Left ventricle myocardium superior (tissue), 1 donor: ENCODE measurements at regions not wholly inside any gene's neighbourhood (a gene's known extent, or its start where the extent isn't known, plus 50 kb on each side); places are given as distances from the start of the nearest gene placed in this dataset.

ENCODE experiments used
- ATAC-seq: fragments of 200-7000 bp; cut with Tn5 transposase; one replicate; pipeline ENCODE4 v1.9.1; 2020; ENCODE audit warnings: mild to moderate bottlenecking, moderate library complexity
- DNase-seq: peaks from one replicate; pipeline ENCODE4 v3.0.0-alpha.2; 2020
- intact Hi-C: fragments of 100-400 bp; cut with micrococcal nuclease; formaldehyde crosslinking; loops from one replicate; pipeline ENCODE4 v1.11.0; 2022
- donor health status: DM: no; HTN: yes; CAD: no; lungs with severe emphysema.

GRCh38 chr10:44473146-44473545 lies 88.2 kb upstream of the CXCL12 start:
- intact Hi-C loops: no loop called here
- DNase-seq: no peak
- no peak for ATAC-seq

GRCh38 chr10:44476409-44477045 lies 91.6 kb upstream of the CXCL12 start:
- ATAC-seq: no peak
- intact Hi-C loops: no loop called here

GRCh38 chr10:44477046-44477425 lies 92.1 kb upstream of the CXCL12 start:
- DNase-seq (no peak), ATAC-seq (peak; percentile 42)
- intact Hi-C loops: no loop called here

More at GRCh38 chr10:44476409-44477045, 91.6 kb upstream of the CXCL12 start:
- DNase-seq: no peak

DNA sequence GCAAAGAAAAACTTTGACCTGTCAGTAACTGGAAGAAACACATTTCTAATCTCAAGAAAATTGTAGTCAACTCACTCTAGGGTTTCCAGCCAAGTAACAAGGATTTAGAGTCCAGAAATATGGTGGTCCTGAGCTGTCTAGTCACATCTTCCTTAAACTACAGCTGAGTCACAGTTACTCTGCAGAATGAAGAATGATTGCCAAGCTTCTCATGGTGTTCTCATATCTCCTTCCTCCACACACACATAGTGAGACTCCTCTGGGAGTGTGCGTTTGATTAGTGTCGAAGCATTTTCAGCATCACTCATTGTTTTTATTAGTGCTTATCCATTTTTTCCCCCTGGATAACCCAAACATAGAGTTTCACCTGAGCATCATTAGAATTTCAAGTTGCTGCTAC lies 93.1 kb upstream of the CXCL12 start:
- intact Hi-C loops: no loop called here
- peak; percentile 66 for ATAC-seq
- no peak for DNase-seq

DNA sequence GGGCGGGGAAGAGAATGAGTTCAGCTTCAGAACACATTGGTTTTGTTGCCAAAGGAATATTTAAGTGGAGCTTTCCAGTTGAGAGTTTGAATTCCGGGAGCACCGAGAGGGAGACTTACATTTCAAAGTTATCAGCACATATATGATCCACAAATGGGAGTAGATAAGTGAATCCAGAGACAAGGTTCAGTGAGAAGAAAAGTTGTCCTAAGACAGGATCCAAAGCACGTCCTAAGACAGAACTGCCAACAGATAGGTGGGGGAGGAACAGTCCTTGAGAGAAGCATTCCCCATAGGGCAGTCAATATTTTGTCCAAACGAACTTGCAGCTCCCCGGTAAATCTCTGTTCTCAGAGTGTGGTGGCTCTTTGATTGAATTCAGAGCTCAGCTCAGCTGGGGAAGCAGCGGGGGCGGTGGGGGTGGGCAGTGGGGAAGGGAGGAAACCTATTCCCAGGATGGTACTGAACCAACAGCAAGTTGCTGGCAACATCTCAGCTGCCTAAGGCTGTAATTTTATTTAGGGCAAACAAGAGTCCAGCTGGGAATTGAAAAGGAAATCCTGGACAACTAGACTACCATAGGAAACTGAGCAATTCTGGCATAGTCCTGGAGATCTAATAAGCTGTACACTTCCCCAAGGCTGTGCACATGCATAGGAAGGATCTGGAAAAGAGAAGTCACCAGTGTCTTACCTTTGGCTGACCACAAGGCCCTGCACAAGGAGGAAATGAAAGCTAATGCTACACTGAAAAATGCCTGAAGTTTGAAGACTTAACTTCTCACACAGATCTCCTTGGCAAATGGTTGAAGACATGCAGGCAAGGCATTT lies 94.2 kb upstream of the CXCL12 start:
- intact Hi-C loops: no loop called here
- no peak for DNase-seq
- ATAC-seq: peak; percentile 84

DNA sequence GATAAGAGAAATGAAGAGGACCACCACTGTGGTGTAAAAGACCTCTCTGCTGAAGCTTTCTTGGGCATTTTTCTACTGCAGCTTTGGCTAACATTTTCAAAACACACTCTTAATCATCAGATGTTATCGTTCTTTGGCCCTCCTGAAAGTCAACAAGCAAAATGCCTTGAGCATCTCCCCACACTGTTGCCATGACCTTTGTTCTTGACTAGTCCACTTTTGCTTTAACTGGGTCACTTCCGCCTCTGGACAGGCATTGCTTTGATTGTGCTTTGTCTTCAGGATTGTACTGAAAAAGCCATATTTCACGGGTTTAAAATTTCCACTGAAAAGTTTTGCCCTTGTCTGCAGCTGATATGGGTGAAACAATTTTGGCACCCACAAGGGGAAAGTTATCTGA lies 107.8 kb upstream of the CXCL12 start:
- no peak for ATAC-seq
- DNase-seq: no peak
- intact Hi-C loops: no loop called here

DNA sequence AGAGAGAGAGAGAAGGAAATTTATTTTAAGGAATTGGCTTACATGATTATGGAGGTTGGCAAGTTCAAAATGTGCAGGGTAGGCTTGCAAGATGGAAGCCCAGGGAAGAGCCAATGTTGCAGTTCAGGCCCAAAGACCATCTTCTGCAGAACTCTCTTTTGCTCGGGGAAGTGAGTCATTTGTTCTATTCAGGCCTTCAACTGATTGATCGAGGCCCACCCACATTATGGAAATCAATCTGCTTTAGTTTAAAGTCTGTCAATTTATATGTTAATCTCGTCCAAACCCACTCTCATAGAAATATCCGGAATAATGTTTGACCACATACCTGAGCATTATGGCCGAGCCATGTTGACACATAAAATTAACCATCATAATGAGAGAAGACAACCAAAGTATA lies 113.3 kb upstream of the CXCL12 start:
- no peak for ATAC-seq
- DNase-seq: no peak
- intact Hi-C loops: no loop called here

DNA sequence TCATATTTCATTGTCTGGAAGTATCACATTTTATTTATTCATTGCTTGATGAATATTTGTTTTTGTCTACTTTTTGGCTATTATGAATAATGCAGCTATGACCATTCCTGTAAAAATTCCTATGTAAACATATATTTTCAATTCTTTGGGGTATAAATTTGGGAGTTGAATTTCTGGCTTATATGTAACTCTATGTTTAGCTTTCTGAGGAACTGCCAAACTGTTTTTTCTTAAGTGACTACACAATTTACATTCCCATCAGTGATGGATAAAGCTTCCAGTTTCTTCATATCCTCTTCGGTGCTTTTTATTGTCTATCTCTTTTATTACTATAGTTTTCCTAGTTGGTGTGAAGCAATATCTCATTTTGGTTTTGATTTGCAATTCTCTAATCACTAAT lies 115.6 kb upstream of the CXCL12 start:
- intact Hi-C loops: no loop called here
- ATAC-seq (no peak), DNase-seq (no peak)

GRCh38 chr10:44506386-44506785 lies 121.5 kb upstream of the CXCL12 start:
- intact Hi-C loops: no loop called here
- ATAC-seq (no peak), DNase-seq (no peak)

DNA sequence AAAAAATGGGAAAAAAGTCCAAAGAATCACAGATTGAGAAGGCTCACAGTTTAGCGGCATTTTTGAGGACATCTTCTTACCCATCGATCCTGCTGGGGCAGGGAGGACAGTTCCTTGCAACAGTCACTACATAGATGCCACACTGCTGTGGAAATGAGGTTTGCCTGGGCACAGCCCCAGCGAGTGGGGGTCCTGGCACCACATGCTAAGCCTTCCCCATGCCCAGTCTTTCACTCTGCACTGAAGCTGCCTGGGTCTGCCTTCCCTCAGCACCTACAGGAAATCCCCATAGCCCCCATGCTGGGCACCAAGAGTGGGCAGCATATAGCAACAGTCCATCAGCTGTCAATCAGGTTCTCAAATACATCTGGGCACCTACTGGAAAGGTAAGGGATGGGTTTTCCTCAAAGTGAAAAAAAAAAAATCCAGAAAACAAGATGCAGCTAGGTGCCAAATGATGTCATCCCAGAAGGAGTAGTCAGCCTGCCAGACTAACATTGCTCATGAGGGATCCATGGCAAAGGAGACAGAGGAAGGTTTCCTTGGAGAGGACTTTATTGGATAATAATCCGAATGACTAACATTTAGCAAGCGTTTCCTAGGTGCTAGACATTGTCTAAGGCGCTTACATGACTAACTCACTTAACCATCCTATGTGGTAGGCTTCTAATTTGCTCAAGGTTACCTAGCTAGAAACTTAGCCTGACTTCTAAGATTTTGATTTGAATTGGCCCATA lies 125.7 kb upstream of the CXCL12 start:
- intact Hi-C loops: no loop called here
- DNase-seq (no peak), ATAC-seq (no peak)

GRCh38 chr10:44511166-44511565 lies 126.3 kb upstream of the CXCL12 start:
- DNase-seq (no peak), ATAC-seq (no peak)
- intact Hi-C loops: no loop called here

DNA sequence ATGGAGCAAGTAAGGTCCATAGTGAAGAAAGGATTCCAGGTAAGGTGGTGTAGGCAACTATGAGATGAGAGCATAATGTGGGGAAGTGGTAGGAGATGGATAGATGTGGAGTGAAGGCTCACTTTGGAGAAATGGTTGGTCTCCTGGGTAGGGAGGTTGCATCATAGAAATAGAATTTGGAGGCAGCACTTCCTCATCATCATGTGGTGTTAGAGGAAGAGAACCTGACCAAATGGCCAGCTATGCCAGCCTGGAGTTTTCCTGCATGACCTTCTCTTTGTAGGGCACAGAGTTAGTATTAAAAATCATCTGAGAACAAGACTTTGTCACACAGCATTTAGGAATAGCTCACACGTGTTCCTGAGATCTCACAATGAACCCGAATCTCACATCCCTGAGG lies 126.7 kb upstream of the CXCL12 start:
- DNase-seq (no peak), ATAC-seq (no peak)
- intact Hi-C loops: no loop called here

- ATAC-seq (no peak), DNase-seq (no peak)
- intact Hi-C loops: no loop called here
Measured at GRCh38 chr10:44512431-44513022, 127.6 kb upstream of the CXCL12 start.

DNA sequence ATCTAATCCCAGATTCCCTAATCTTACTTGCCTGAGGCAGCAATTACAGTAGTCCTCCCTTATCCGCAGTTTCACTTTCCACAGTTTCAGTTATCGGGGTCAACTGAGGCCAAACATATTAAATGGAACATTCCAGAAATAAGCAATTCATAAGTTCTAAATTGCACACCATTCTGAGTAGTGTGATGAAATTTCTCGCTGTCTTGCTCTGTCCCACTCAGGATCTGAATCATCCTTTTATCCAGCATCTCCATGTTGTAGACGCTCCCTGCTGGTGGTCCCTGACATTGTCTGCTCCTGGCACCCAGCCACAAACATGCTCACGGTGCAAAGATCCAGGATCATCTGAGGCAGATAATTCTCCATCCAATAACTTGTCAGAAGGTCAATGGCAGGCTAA lies 128.7 kb upstream of the CXCL12 start:
- intact Hi-C loops: no loop called here
- DNase-seq (no peak), ATAC-seq (no peak)

GRCh38 chr10:44516891-44517290 lies 132.0 kb upstream of the CXCL12 start:
- intact Hi-C loops: no loop called here
- ATAC-seq (no peak), DNase-seq (no peak)

- ATAC-seq (no peak), DNase-seq (no peak)
- intact Hi-C loops: no loop called here
Measured at GRCh38 chr10:44517635-44518034, 132.7 kb upstream of the CXCL12 start.

DNA sequence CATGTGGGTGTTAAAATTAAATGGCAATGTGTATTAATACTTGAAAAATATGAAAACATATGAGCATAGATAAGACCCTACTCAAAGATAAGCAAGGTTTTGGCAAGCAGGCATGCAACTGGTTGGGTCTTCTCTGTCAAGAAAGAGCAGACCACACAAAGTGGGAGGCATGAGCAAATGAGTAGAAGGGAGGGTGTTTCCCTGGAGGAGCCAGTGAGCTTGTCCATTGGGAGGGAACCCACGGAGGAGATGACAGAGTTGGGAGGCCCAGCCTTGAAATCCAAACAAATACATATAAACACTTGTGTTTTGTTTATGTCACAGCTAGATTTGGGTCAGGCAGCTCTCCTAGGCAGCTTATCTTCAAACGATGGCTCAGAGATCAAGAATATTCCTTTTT lies 134.5 kb upstream of the CXCL12 start:
- DNase-seq: no peak
- intact Hi-C loops: no loop called here
- no peak for ATAC-seq

GRCh38 chr10:44520651-44521050 lies 135.8 kb upstream of the CXCL12 start:
- intact Hi-C loops: no loop called here
- no peak for DNase-seq
- ATAC-seq: no peak

DNA sequence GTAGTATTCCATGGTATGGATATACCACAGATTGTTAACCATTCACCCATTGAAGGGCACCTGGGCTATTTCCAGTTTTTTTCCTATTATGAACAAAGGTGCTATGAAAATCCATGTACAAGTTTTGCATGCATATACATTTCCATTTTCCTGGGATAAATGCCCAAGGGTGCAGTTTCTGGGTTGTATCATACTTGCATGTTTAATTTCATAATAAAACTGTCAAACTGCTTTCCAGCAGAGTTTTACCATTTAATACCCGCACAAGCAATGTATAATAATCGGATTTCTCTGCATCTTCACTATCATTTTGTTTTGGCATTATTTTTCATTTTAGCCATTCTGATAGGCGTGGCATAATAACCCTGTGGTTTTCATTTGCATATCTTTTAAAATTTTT lies 154.3 kb upstream of the CXCL12 start:
- no peak for DNase-seq
- intact Hi-C loops: no loop called here
- no peak for ATAC-seq

GRCh38 chr10:44552726-44553125 lies 167.8 kb upstream of the CXCL12 start:
- ATAC-seq (no peak), DNase-seq (no peak)
- intact Hi-C loops: no loop called here
